SK-N-SH (cell line): ENCODE measurements at regions not wholly inside any gene's neighbourhood (a gene's known extent, or its start where the extent isn't known, plus 50 kb on each side); places are given as distances from the start of the nearest gene placed in this dataset.
A peak's percentile ranks its signal among the peaks of the same experiment; 100 is the strongest.

Experiments used
- CTCF ChIA-PET: fragments of 300-600, 350-600 bp; formaldehyde crosslinking; extraction: SDS; loops from one replicate; lab custom pipeline; 2021; lab: Yijun Ruan, JAX
- POLR2A ChIA-PET: fragments of 350-600 bp; sonication (Branson Sonifier 250); formaldehyde crosslinking; extraction: SDS; loops from one replicate; lab custom pipeline; 2020; ENCODE audit warnings: antibody characterized with exemption, inconsistent platforms; lab: Yijun Ruan, JAX
- DNase-seq: peaks from one replicate; pipeline ENCODE4 v3.0.0; 2012
- H2AFZ ChIP-seq: fragments of 200-600 bp; sonication (generic); 2 replicates; pipeline ENCODE4 v1.8.1; 2016; ENCODE audit warnings: antibody characterized with exemption, mild to moderate bottlenecking, low read depth
- H3F3A ChIP-seq: fragments of 200-600 bp; sonication (generic); replicated peaks from 2 replicates; pipeline ENCODE3; 2016; ENCODE audit warnings: antibody characterized with exemption, mild to moderate bottlenecking; ENCODE audit not compliant: insufficient read depth
- H3K27ac ChIP-seq, 2 experiments: fragments of 200-500 bp in 1 of 2; fragments of 200-600 bp in 1 of 2; sonication (Bioruptor generic) in 1 of 2; sonication (generic), shearing (Covaris generic) in 1 of 2; 2 replicates each; pipeline versions ENCODE4 v1.5.1 to v1.6.1; 2014 to 2016; ENCODE audit warnings: low read depth in 2 of 2, inconsistent platforms in 1 of 2, low read length in 1 of 2, mild to moderate bottlenecking in 1 of 2, mixed read lengths in 1 of 2
- H3K27me3 ChIP-seq: fragments of 200-600 bp; sonication (generic), shearing (Covaris generic); 2 replicates; pipeline ENCODE4 v1.6.1; 2016; ENCODE audit warnings: mixed run types; ENCODE audit not compliant: insufficient read depth
- H3K36me3 ChIP-seq, 2 experiments: fragments of 200-500 bp in 1 of 2; fragments of 200-600 bp in 1 of 2; sonication (Bioruptor generic) in 1 of 2; sonication (generic) in 1 of 2; replicated peaks in 1 of 2; 2 replicates each; pipeline versions ENCODE3 to v1.5.1; 2014 to 2016; ENCODE audit warnings: low read length in 1 of 2, mild to moderate bottlenecking in 1 of 2; ENCODE audit not compliant: insufficient read depth in 2 of 2, control insufficient read depth in 1 of 2
- H3K4me1 ChIP-seq, 2 experiments: fragments of 200-500 bp in 1 of 2; fragments of 200-600 bp in 1 of 2; sonication (Bioruptor generic) in 1 of 2; sonication (generic), shearing (Covaris generic) in 1 of 2; 2 replicates each; pipeline versions ENCODE4 v1.5.1 to v1.6.1; 2014 to 2016; ENCODE audit warnings: low read depth in 1 of 2, low read length in 1 of 2, mixed run types in 1 of 2; ENCODE audit not compliant: insufficient read depth in 2 of 2, control insufficient read depth in 1 of 2
- H3K4me2 ChIP-seq: fragments of 200-600 bp; sonication (generic), shearing (Covaris generic); 2 replicates; pipeline ENCODE4 v1.6.1; 2017; ENCODE audit warnings: mixed run types
- H3K4me3 ChIP-seq, 2 experiments: fragments of 200-500 bp in 1 of 2; fragments of 200-600 bp in 1 of 2; sonication (Bioruptor generic) in 1 of 2; sonication (generic), shearing (Covaris generic) in 1 of 2; 2 replicates each; pipeline versions ENCODE4 v1.5.1 to v1.8.1; 2014 to 2016; ENCODE audit warnings: low read depth in 2 of 2, inconsistent platforms in 1 of 2, low read length in 1 of 2, mild to moderate bottlenecking in 1 of 2, mixed read lengths in 1 of 2, moderate library complexity in 1 of 2
- H3K79me2 ChIP-seq: fragments of 200-600 bp; sonication (generic); 2 replicates; pipeline ENCODE4 v1.8.1; 2017; ENCODE audit warnings: mild to moderate bottlenecking; ENCODE audit not compliant: insufficient read depth
- H3K9ac ChIP-seq: fragments of 200-600 bp; sonication (generic); 2 replicates; pipeline ENCODE4 v1.6.1; 2017; ENCODE audit warnings: mixed run types
- H3K9me2 ChIP-seq: fragments of 200-600 bp; sonication (generic); 2 replicates; pipeline ENCODE4 v1.6.1; 2017; ENCODE audit warnings: mixed run types
- H3K9me3 ChIP-seq: fragments of 200-600 bp; sonication (generic); 2 replicates; pipeline ENCODE4 v1.6.1; 2017; ENCODE audit warnings: mixed run types, mild to moderate bottlenecking, moderate library complexity
- H4K20me1 ChIP-seq: fragments of 200-600 bp; sonication (generic); 2 replicates; pipeline ENCODE4 v1.6.1; 2017; ENCODE audit warnings: mild to moderate bottlenecking, mixed run types; ENCODE audit not compliant: insufficient read depth
- CHD2 ChIP-seq: fragments of 150-350 bp; IDR thresholded peaks from 2 replicates; pipeline ENCODE4 v1.6.1; 2018; ENCODE audit warnings: low read length; ENCODE audit not compliant: partially characterized antibody
- FOSL2 ChIP-seq: IDR thresholded peaks from 2 replicates; pipeline ENCODE4 v1.4.0; 2012; ENCODE audit warnings: low read depth, mild to moderate bottlenecking, moderate library complexity, borderline replicate concordance
- GABPA ChIP-seq: IDR thresholded peaks from 2 replicates; pipeline ENCODE4 v1.4.0; 2012; ENCODE audit warnings: low read depth, mild to moderate bottlenecking
- GATA2 ChIP-seq: sonication (generic); formaldehyde crosslinking; IDR thresholded peaks from 2 replicates; pipeline ENCODE4 v1.5.0; 2020; ENCODE audit warnings: mild to moderate bottlenecking, missing genetic modification reagents
- MAX ChIP-seq: IDR thresholded peaks from 2 replicates; pipeline ENCODE4 v1.4.0; 2012; ENCODE audit warnings: low read depth
- MXI1 ChIP-seq: IDR thresholded peaks from 2 replicates; pipeline ENCODE4 v1.6.1; 2012; ENCODE audit warnings: mild to moderate bottlenecking, low read depth, low read length, improper control_type of control experiment
- NFIC ChIP-seq: IDR thresholded peaks from 2 replicates; pipeline ENCODE4 v1.4.0; 2012; ENCODE audit warnings: borderline replicate concordance
- NRF1 ChIP-seq: IDR thresholded peaks from 2 replicates; pipeline ENCODE4 v1.6.1; 2012; ENCODE audit warnings: low read depth, mild to moderate bottlenecking, low read length
- RCOR1 ChIP-seq: fragments of 150-350 bp; IDR thresholded peaks from 2 replicates; pipeline ENCODE4 v1.6.1; 2017; ENCODE audit warnings: antibody characterized with exemption, low read length
- RFX5 ChIP-seq: IDR thresholded peaks from 2 replicates; pipeline ENCODE4 v1.6.1; 2012; ENCODE audit warnings: mild to moderate bottlenecking, improper control_type of control experiment, low read length
- SIN3A ChIP-seq: IDR thresholded peaks from 2 replicates; pipeline ENCODE4 v1.6.1; 2012; ENCODE audit warnings: low read depth, mild to moderate bottlenecking, low read length, moderate library complexity, borderline replicate concordance
- TAF1 ChIP-seq: IDR thresholded peaks from 2 replicates; pipeline ENCODE4 v1.6.1; 2012; ENCODE audit warnings: low read depth, mild to moderate bottlenecking, low read length, moderate library complexity, borderline replicate concordance
- USF1 ChIP-seq: IDR thresholded peaks from 2 replicates; pipeline ENCODE4 v1.4.0; 2012; ENCODE audit warnings: low read depth, borderline replicate concordance
- USF2 ChIP-seq: fragments of 150-350 bp; IDR thresholded peaks from 2 replicates; pipeline ENCODE4 v1.6.1; 2017; ENCODE audit warnings: antibody characterized with exemption, low read length, low read depth, borderline replicate concordance
- YY1 ChIP-seq: IDR thresholded peaks from 2 replicates; pipeline ENCODE4 v1.4.0; 2012; ENCODE audit warnings: low read depth, mild to moderate bottlenecking
- ZBTB33 ChIP-seq: IDR thresholded peaks from 2 replicates; pipeline ENCODE4 v1.4.0; 2012; ENCODE audit warnings: low read depth, borderline replicate concordance
- WGBS: methylation state at CpG from one replicate; pipeline ENCODE4 v1.1.6; 2017; ENCODE audit warnings: low lambda C conversion rate; 5-methylcytosine and 5-hydroxymethylcytosine counted together
- TF ChIP-seq, protein P1 (sequence below): IDR thresholded peaks from 2 replicates; pipeline ENCODE4 v1.6.1; 2012; ENCODE audit warnings: mild to moderate bottlenecking, low read depth, low read length, moderate library complexity
- TF ChIP-seq, protein P2 (sequence below): fragments of 150-350 bp; IDR thresholded peaks from 2 replicates; pipeline ENCODE4 v1.6.1; 2016; ENCODE audit warnings: mild to moderate bottlenecking, low read depth, low read length

DNA sequence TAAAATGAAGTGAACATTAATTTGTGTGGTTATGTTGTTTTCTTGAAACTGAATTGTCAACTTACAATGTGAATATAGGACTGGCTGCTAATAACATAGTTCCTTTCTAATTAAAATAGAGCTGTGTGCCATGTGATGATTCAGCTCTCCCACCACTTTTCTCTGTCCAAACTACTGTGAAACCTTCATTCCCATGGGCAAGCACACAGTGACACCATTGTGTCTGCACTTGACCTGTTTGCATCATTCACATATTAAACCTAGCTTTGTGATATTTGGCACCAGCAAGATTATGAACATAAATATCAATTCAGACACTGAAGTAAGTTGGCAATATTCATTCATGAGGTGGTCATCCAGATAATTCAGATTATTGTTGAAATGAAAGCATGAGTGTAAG lies 78.8 kb upstream of the TCF12 start (continued):
- TF ChIP-seq, protein P1, sequence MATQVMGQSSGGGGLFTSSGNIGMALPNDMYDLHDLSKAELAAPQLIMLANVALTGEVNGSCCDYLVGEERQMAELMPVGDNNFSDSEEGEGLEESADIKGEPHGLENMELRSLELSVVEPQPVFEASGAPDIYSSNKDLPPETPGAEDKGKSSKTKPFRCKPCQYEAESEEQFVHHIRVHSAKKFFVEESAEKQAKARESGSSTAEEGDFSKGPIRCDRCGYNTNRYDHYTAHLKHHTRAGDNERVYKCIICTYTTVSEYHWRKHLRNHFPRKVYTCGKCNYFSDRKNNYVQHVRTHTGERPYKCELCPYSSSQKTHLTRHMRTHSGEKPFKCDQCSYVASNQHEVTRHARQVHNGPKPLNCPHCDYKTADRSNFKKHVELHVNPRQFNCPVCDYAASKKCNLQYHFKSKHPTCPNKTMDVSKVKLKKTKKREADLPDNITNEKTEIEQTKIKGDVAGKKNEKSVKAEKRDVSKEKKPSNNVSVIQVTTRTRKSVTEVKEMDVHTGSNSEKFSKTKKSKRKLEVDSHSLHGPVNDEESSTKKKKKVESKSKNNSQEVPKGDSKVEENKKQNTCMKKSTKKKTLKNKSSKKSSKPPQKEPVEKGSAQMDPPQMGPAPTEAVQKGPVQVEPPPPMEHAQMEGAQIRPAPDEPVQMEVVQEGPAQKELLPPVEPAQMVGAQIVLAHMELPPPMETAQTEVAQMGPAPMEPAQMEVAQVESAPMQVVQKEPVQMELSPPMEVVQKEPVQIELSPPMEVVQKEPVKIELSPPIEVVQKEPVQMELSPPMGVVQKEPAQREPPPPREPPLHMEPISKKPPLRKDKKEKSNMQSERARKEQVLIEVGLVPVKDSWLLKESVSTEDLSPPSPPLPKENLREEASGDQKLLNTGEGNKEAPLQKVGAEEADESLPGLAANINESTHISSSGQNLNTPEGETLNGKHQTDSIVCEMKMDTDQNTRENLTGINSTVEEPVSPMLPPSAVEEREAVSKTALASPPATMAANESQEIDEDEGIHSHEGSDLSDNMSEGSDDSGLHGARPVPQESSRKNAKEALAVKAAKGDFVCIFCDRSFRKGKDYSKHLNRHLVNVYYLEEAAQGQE, result no peak
- TF ChIP-seq MAX (no peak), GABPA (no peak), MXI1 (no peak)

- no peak for DNase-seq
- 70% methylated on average over 5 of the region's 5 CpGs for WGBS
Measured at GRCh38 chr15:56839099-56839498, 79.3 kb upstream of the TCF12 start.

DNA sequence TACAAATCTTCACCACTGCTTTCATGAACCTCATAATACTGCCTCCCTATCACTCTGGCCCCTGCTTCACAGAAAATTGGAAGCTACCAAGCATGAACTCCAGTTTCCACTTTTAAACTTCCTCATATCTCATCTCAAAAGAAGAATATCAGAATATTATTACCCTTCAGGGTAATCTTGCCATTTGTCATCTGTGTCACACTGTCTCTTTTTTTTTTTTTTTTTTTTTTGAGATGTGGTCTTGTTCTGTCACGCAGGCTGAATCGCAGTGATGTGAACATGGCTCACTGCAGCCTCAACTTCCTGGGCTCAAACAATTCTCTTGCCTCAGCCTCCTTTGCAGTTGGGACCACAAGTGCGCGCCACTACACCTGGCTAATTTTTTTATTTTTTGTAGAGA lies 80.4 kb upstream of the TCF12 start:
- H3K4me2 ChIP-seq, result no peak overlapping the region
- no peak overlapping the region for H3K4me3 ChIP-seq
- peak overlapping the region in 1 of 2 experiments; percentile 61; a peak in 1 of 4 replicates for H3K27ac ChIP-seq
- peaks cover 17% of the 10 kb centered on the region for H3F3A ChIP-seq
- no peaks in the 10 kb centered on the region for H3K36me3 ChIP-seq
- peak overlapping the region; percentile 44; the same call in 1 of the 2 replicates for H2AFZ ChIP-seq
- H3K9me3 ChIP-seq, result no peaks in the 10 kb centered on the region
- ChIA-PET POLR2A (no interaction called here), CTCF (no interaction called here)
- H3K4me1 ChIP-seq, result peaks cover 8 to 9% of the 10 kb centered on the region in 2 experiments; a peak in 3 of 4 replicates
- no peak for DNase-seq
- no peaks in the 10 kb centered on the region for H3K79me2 ChIP-seq
- no peaks in the 10 kb centered on the region for H4K20me1 ChIP-seq
- no peaks in the 10 kb centered on the region for H3K9me2 ChIP-seq
- WGBS, result 96% methylated on average over 4 of the region's 4 CpGs
- no peak overlapping the region for H3K9ac ChIP-seq
- no peaks in the 10 kb centered on the region for H3K27me3 ChIP-seq
- TF ChIP-seq RCOR1 (no peak), GATA2 (CRISPR knock-in tag) (no peak), NFIC (no peak), NRF1 (no peak), USF2 (no peak), YY1 (no peak), ZBTB33 (no peak), FOSL2 (no peak), USF1 (no peak), CHD2 (no peak), SIN3A (no peak)
- TF ChIP-seq, protein P2, sequence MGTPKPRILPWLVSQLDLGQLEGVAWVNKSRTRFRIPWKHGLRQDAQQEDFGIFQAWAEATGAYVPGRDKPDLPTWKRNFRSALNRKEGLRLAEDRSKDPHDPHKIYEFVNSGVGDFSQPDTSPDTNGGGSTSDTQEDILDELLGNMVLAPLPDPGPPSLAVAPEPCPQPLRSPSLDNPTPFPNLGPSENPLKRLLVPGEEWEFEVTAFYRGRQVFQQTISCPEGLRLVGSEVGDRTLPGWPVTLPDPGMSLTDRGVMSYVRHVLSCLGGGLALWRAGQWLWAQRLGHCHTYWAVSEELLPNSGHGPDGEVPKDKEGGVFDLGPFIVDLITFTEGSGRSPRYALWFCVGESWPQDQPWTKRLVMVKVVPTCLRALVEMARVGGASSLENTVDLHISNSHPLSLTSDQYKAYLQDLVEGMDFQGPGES, result no peak

More at GRCh38 chr15:56839099-56839498, 79.3 kb upstream of the TCF12 start:
- Histone ChIP-seq H2AFZ (no peak overlapping the region), H3K4me1 (peaks cover 8 to 9% of the 10 kb centered on the region in 2 experiments; a peak in 3 of 4 replicates), H3K4me2 (no peak overlapping the region), H3K36me3 (no peaks in the 10 kb centered on the region), H3K9me3 (no peaks in the 10 kb centered on the region), H3K27me3 (no peaks in the 10 kb centered on the region), H4K20me1 (no peaks in the 10 kb centered on the region), H3K27ac (no peak overlapping the region), H3K9ac (no peak overlapping the region), H3K9me2 (no peaks in the 10 kb centered on the region), H3K79me2 (no peaks in the 10 kb centered on the region), H3K4me3 (no peak overlapping the region), H3F3A (peaks cover 16% of the 10 kb centered on the region)
- TF ChIP-seq RFX5 (no peak), MXI1 (no peak), TAF1 (no peak)
- POLR2A ChIA-PET, result no interaction called here
- CTCF ChIA-PET, result interaction anchor here (0.9 kb wide), 1 partner anchor 17 kb away, joined by 3 read pairs; no protein-coding TSS in a partner anchor
